H1 (cell line): ENCODE measurements at regions not wholly inside any gene's neighbourhood (a gene's known extent, or its start where the extent isn't known, plus 50 kb on each side); places are given as distances from the start of the nearest gene placed in this dataset.

Experiments
- CEBPB ChIP-seq: IDR thresholded peaks from 2 replicates; pipeline ENCODE4 v1.6.1; 2012; ENCODE audit warnings: low read depth, low read length
- CHD2 ChIP-seq: IDR thresholded peaks from 2 replicates; pipeline ENCODE4 v1.6.1; 2012; ENCODE audit warnings: low read length, improper control_type of control experiment
- CTCF ChIP-seq, 3 experiments: IDR thresholded peaks; 1 replicate in 2 of 3; 2 replicates in 1 of 3; pipeline versions ENCODE4 v1.5.1 to v1.6.1; 2011; ENCODE audit warnings: low read length in 3 of 3, mild to moderate bottlenecking in 3 of 3, inconsistent platforms in 2 of 3, low read depth in 1 of 3, moderate library complexity in 1 of 3; ENCODE audit not compliant: insufficient read depth in 1 of 3; ENCODE audit errors: control extremely low read depth in 1 of 3
- EP300 ChIP-seq, 2 experiments: IDR thresholded peaks; 1 replicate in 1 of 2; 2 replicates in 1 of 2; pipeline ENCODE4 v1.6.1; 2011 to 2012; ENCODE audit warnings: low read depth in 2 of 2, low read length in 2 of 2, mild to moderate bottlenecking in 2 of 2, borderline replicate concordance in 1 of 2, inconsistent platforms in 1 of 2, moderate library complexity in 1 of 2
- GABPA ChIP-seq: IDR thresholded peaks from 2 replicates; pipeline ENCODE4 v1.6.1; 2011; ENCODE audit warnings: mild to moderate bottlenecking, low read length, moderate library complexity, borderline replicate concordance; ENCODE audit not compliant: insufficient read depth
- JUN ChIP-seq: IDR thresholded peaks from 2 replicates; pipeline ENCODE4 v1.6.1; 2011; ENCODE audit warnings: low read depth, mild to moderate bottlenecking, improper control_type of control experiment, low read length
- MAX ChIP-seq: IDR thresholded peaks from 2 replicates; pipeline ENCODE4 v1.6.1; 2012; ENCODE audit warnings: inconsistent platforms
- POLR2A ChIP-seq, 2 experiments: IDR thresholded peaks; 1 replicate in 1 of 2; 2 replicates in 1 of 2; pipeline ENCODE4 v1.6.1; 2011; ENCODE audit warnings: low read depth in 2 of 2, low read length in 2 of 2, mild to moderate bottlenecking in 2 of 2; ENCODE audit errors: control extremely low read depth in 1 of 2
- SP1 ChIP-seq: IDR thresholded peaks from 2 replicates; pipeline ENCODE4 v1.6.1; 2011; ENCODE audit warnings: low read depth, low read length
- ZNF274 ChIP-seq: IDR thresholded peaks from 2 replicates; pipeline ENCODE4 v1.7.0; 2012; ENCODE audit warnings: low read length, borderline replicate concordance; ENCODE audit errors: extremely low read depth
- TF ChIP-seq, protein P1 (sequence below): IDR thresholded peaks from 2 replicates; pipeline ENCODE4 v1.6.1; 2011; ENCODE audit warnings: low read depth, mild to moderate bottlenecking, low read length; ENCODE audit not compliant: insufficient read depth

DNA sequence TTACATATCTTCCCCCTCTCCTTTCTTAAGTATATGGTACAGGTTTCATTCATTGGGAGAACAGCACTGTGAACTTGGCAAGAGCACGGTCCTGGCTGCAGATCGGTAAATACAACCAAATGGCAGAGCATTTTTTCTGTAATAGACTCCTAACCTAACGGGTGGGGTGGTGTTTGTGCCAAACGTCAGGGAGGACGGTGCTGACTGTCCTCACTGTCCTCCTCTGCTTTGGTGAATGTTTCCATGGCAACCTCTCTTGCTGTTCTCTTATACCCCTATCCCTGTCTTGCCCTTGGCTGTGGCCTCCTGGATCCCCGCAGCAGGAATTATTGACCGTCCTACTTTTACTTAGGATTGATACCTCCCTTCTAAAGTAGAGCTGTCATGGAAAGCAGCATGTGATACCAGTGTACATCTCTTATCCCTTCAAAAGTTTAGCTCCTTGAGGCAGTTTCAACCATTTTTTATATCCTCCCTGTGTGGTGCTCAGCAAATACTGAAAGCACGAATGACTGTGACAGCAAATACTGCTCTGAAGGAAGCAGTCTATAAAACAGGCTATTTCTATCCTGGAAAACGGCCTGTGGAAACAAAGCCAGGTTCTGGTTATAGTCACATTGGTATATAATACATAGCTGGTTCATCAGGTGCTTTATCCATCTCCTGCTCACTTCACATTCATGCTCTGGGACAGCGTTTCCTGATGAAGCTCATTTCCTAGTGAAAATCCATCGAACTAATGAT is 275.4 kb upstream of the C2CD4B start:
- TF ChIP-seq CTCF (IDR thresholded peaks at IDR 0.05; ENCODE audit: control extremely low read depth in 1 of 3, insufficient read depth in 1 of 3, low read depth in 1 of 3, low read length in 3 of 3) (no peak), CEBPB (no peak), MAX (no peak), JUN (no peak), CHD2 (no peak), POLR2A (IDR thresholded peaks at IDR 0.05; ENCODE audit: control extremely low read depth in 1 of 2, low read depth in 2 of 2, low read length in 2 of 2) (no peak), EP300 (IDR thresholded peaks at IDR 0.05; ENCODE audit: borderline replicate concordance in 1 of 2, low read depth in 2 of 2, low read length in 2 of 2) (no peak), SP1 (no peak), ZNF274 (no peak), GABPA (no peak)
- TF ChIP-seq, protein P1, sequence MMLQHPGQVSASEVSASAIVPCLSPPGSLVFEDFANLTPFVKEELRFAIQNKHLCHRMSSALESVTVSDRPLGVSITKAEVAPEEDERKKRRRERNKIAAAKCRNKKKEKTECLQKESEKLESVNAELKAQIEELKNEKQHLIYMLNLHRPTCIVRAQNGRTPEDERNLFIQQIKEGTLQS, result no peak
